ENCODE measurements at regions not wholly inside any gene's neighbourhood (a gene's known extent, or its start where the extent isn't known, plus 50 kb on each side); places are given as distances from the start of the nearest gene placed in this dataset.

GRCh38 chr3:187618722-187619121, 51.5 kb downstream of the SST start:
- DNase-seq (ENCODE audit: low spot score) = no peak

GRCh38 chr3:187617213-187617612, 53.0 kb downstream of the SST start:
- no peak for DNase-seq (ENCODE audit: low spot score)

- peak; percentile 55 for DNase-seq (ENCODE audit: low spot score)
Measured at GRCh38 chr3:187616307-187616972, 53.8 kb downstream of the SST start.

- DNase-seq (ENCODE audit: low spot score) = no peak
Measured at GRCh38 chr3:187615630-187616029, 54.6 kb downstream of the SST start.

GRCh38 chr3:187612656-187613055, 57.5 kb downstream of the SST start:
- no peak for DNase-seq (ENCODE audit: low spot score)

GRCh38 chr3:187610981-187611511, 59.1 kb downstream of the SST start:
- no peak for DNase-seq (ENCODE audit: low spot score)

- no peak for DNase-seq (ENCODE audit: low spot score)
Measured at GRCh38 chr3:187594272-187594671, 75.9 kb downstream of the SST start.

- no peak for DNase-seq (ENCODE audit: low spot score)
Measured at GRCh38 chr3:187593451-187593850, 76.7 kb downstream of the SST start.

GRCh38 chr3:187590861-187591576, 79.2 kb downstream of the SST start:
- no peak for DNase-seq (ENCODE audit: low spot score)

- no peak for DNase-seq (ENCODE audit: low spot score)
Measured at GRCh38 chr3:187587076-187587475, 83.1 kb downstream of the SST start.

- DNase-seq (ENCODE audit: low spot score) = no peak
Measured at GRCh38 chr3:187586226-187586625, 84.0 kb downstream of the SST start.

- no peak for DNase-seq (ENCODE audit: low spot score)
Measured at GRCh38 chr3:187572441-187572840, 97.8 kb downstream of the SST start.

- no peak for DNase-seq (ENCODE audit: low spot score)
Measured at GRCh38 chr3:187571701-187572100, 98.5 kb downstream of the SST start.

- DNase-seq (ENCODE audit: low spot score) = no peak
Measured at GRCh38 chr3:187570776-187571175, 99.4 kb downstream of the SST start.

- no peak for DNase-seq (ENCODE audit: low spot score)
Measured at GRCh38 chr3:187568171-187568570, 102.0 kb downstream of the SST start.

GRCh38 chr3:187567661-187568121, 102.5 kb downstream of the SST start:
- no peak for DNase-seq (ENCODE audit: low spot score)

GRCh38 chr3:187567021-187567420, 103.2 kb downstream of the SST start:
- no peak for DNase-seq (ENCODE audit: low spot score)

- no peak for DNase-seq (ENCODE audit: low spot score)
Measured at GRCh38 chr3:187565701-187566100, 104.5 kb downstream of the SST start.

- no peak for DNase-seq (ENCODE audit: low spot score)
Measured at GRCh38 chr3:187558990-187559389, 111.2 kb downstream of the SST start.

- DNase-seq (ENCODE audit: low spot score) = no peak
Measured at GRCh38 chr3:187551416-187551815, 118.8 kb downstream of the SST start.

GRCh38 chr3:187550446-187550845, 119.7 kb downstream of the SST start:
- no peak for DNase-seq (ENCODE audit: low spot score)

GRCh38 chr3:187545366-187545765, 124.8 kb downstream of the SST start:
- DNase-seq (ENCODE audit: low spot score) = no peak

- no peak for DNase-seq (ENCODE audit: low spot score)
Measured at GRCh38 chr3:187544326-187544725, 125.9 kb downstream of the SST start.

Measured in SK-N-DZ (cell line).